ENCODE measurements at regions not wholly inside any gene's neighbourhood (a gene's known extent, or its start where the extent isn't known, plus 50 kb on each side); places are given as distances from the start of the nearest gene placed in this dataset.
"Not testable (repeated sequence)": the region's sequence is repeated elsewhere in the genome, so short reads cannot be mapped to it uniquely, and the experiment has no call there.

- ChIA-PET POLR2A (no interaction called here), CTCF (interaction anchor here (0.9 kb wide), 1 partner anchor 10 kb away, joined by 3 read pairs; no protein-coding TSS in a partner anchor)
- peaks cover 7% of the 10 kb centered on the region for H3K9me3 Mint-ChIP-seq
- peaks cover 59% of the 10 kb centered on the region for H3K27me3 Mint-ChIP-seq
- H3K4me3 Mint-ChIP-seq: no peak overlapping the region
- H3K4me1 Mint-ChIP-seq: peaks cover 5% of the 10 kb centered on the region
- no peak overlapping the region for H3K27ac Mint-ChIP-seq
- no peaks in the 10 kb centered on the region for H3K36me3 Mint-ChIP-seq (ENCODE audit: low read depth)
- DNase-seq: no peak
These were observed 205.7 kb downstream of the KCNRG start for GRCh38 chr13:50220938-50221337.

- CTCF ChIA-PET: interaction anchor here (1.1 kb wide), 1 partner anchor 12 kb away, joined by 3 read pairs; no protein-coding TSS in a partner anchor
- Mint-ChIP-seq H3K4me3 (no peak overlapping the region), H3K9me3 (peaks cover 2% of the 10 kb centered on the region), H3K4me1 (peaks cover 16% of the 10 kb centered on the region), H3K36me3 (ENCODE audit: low read depth) (no peaks in the 10 kb centered on the region), H3K27ac (no peak overlapping the region), H3K27me3 (peaks cover 53% of the 10 kb centered on the region)
- POLR2A ChIA-PET: interaction anchor here (0.6 kb wide), 1 partner anchor 395 kb away, joined by 4 read pairs; no protein-coding TSS in a partner anchor
- DNase-seq: no peak
These were observed 207.5 kb downstream of the KCNRG start for GRCh38 chr13:50222569-50223332.

GRCh38 chr13:50224534-50224933, 209.3 kb downstream of the KCNRG start:
- peaks cover 2% of the 10 kb centered on the region for H3K9me3 Mint-ChIP-seq
- peaks cover 50% of the 10 kb centered on the region for H3K27me3 Mint-ChIP-seq
- no peak for DNase-seq
- H3K36me3 Mint-ChIP-seq (ENCODE audit: low read depth): no peaks in the 10 kb centered on the region
- H3K4me3 Mint-ChIP-seq: no peak overlapping the region
- no peak overlapping the region for H3K27ac Mint-ChIP-seq
- H3K4me1 Mint-ChIP-seq: peaks cover 16% of the 10 kb centered on the region
- POLR2A ChIA-PET: interaction anchor here (0.7 kb wide), 1 partner anchor 127 kb away, joined by 3 read pairs; no protein-coding TSS in a partner anchor
- CTCF ChIA-PET: no interaction called here

- H3K36me3 Mint-ChIP-seq (ENCODE audit: low read depth): no peaks in the 10 kb centered on the region
- ChIA-PET POLR2A (interaction anchor here (0.7 kb wide), 1 partner anchor 126 kb away, joined by 3 read pairs; no protein-coding TSS in a partner anchor), CTCF (interaction anchor here (1.2 to 1.5 kb wide), 2 partner anchors 14 to 64 kb away, joined by 3 read pairs; no protein-coding TSS in a partner anchor)
- H3K4me1 Mint-ChIP-seq: peaks cover 24% of the 10 kb centered on the region
- DNase-seq: no peak
- H3K4me3 Mint-ChIP-seq: no peak overlapping the region
- peaks cover 47% of the 10 kb centered on the region for H3K27me3 Mint-ChIP-seq
- no peak overlapping the region for H3K27ac Mint-ChIP-seq
- no peaks in the 10 kb centered on the region for H3K9me3 Mint-ChIP-seq
These were observed 210.2 kb downstream of the KCNRG start for GRCh38 chr13:50225193-50226155.

GRCh38 chr13:50226515-50227155, 211.4 kb downstream of the KCNRG start:
- H3K4me1 Mint-ChIP-seq: peaks cover 32% of the 10 kb centered on the region
- DNase-seq: no peak
- no peaks in the 10 kb centered on the region for H3K9me3 Mint-ChIP-seq
- CTCF ChIA-PET: interaction anchor here (1.2 to 1.5 kb wide), 2 partner anchors 12 to 65 kb away, joined by 3 read pairs; no protein-coding TSS in a partner anchor
- no peak overlapping the region for H3K27ac Mint-ChIP-seq
- H3K27me3 Mint-ChIP-seq: peaks cover 41% of the 10 kb centered on the region
- H3K36me3 Mint-ChIP-seq (ENCODE audit: low read depth): no peaks in the 10 kb centered on the region
- H3K4me3 Mint-ChIP-seq: no peak overlapping the region
- POLR2A ChIA-PET: no interaction called here

- CTCF ChIA-PET: no interaction called here
- POLR2A ChIA-PET: no interaction called here
- Mint-ChIP-seq H3K4me1 (peaks cover 32% of the 10 kb centered on the region), H3K27me3 (peaks cover 41% of the 10 kb centered on the region), H3K4me3 (no peak overlapping the region), H3K36me3 (ENCODE audit: low read depth) (no peaks in the 10 kb centered on the region), H3K9me3 (no peaks in the 10 kb centered on the region), H3K27ac (no peak overlapping the region)
- DNase-seq: no peak
These were observed 212.1 kb downstream of the KCNRG start for GRCh38 chr13:50227361-50227760.

GRCh38 chr13:50228527-50228926, 213.3 kb downstream of the KCNRG start:
- Mint-ChIP-seq H3K36me3 (ENCODE audit: low read depth) (peaks cover 6% of the 10 kb centered on the region), H3K4me1 (peaks cover 30% of the 10 kb centered on the region), H3K4me3 (no peak overlapping the region), H3K27ac (no peak overlapping the region), H3K27me3 (peaks cover 43% of the 10 kb centered on the region), H3K9me3 (peaks cover 7% of the 10 kb centered on the region)
- POLR2A ChIA-PET: no interaction called here
- CTCF ChIA-PET: no interaction called here
- DNase-seq: no peak

GRCh38 chr13:50229960-50230661, 214.9 kb downstream of the KCNRG start:
- Mint-ChIP-seq H3K27me3 (peaks cover 38% of the 10 kb centered on the region), H3K9me3 (peaks cover 8% of the 10 kb centered on the region), H3K4me1 (peaks cover 30% of the 10 kb centered on the region), H3K36me3 (ENCODE audit: low read depth) (peaks cover 6% of the 10 kb centered on the region), H3K4me3 (no peak overlapping the region), H3K27ac (no peak overlapping the region)
- no peak for DNase-seq
- ChIA-PET CTCF (interaction anchor here (0.7 kb wide), 1 partner anchor 9 kb away, joined by 3 read pairs; no protein-coding TSS in a partner anchor), POLR2A (no interaction called here)

- H3K9me3 Mint-ChIP-seq: peaks cover 9% of the 10 kb centered on the region
- H3K27ac Mint-ChIP-seq: no peak overlapping the region
- DNase-seq: no peak
- POLR2A ChIA-PET: no interaction called here
- H3K27me3 Mint-ChIP-seq: peaks cover 39% of the 10 kb centered on the region
- peaks cover 6% of the 10 kb centered on the region for H3K36me3 Mint-ChIP-seq (ENCODE audit: low read depth)
- H3K4me1 Mint-ChIP-seq: peaks cover 33% of the 10 kb centered on the region
- CTCF ChIA-PET: interaction anchor here (0.7 to 1.0 kb wide), 2 partner anchors 10 to 260 kb away, joined by 3 read pairs; no protein-coding TSS in a partner anchor
- H3K4me3 Mint-ChIP-seq: no peak overlapping the region
These were observed 215.4 kb downstream of the KCNRG start for GRCh38 chr13:50230662-50230978.

GRCh38 chr13:50233574-50233973, 218.3 kb downstream of the KCNRG start:
- H3K9me3 Mint-ChIP-seq; DNase-seq; POLR2A ChIA-PET; H3K4me3 Mint-ChIP-seq; CTCF ChIA-PET; H3K27ac Mint-ChIP-seq; H3K36me3 Mint-ChIP-seq (ENCODE audit: low read depth): not testable (repeated sequence)
- peaks cover 36% of the 10 kb centered on the region for H3K4me1 Mint-ChIP-seq
- H3K27me3 Mint-ChIP-seq: peaks cover 49% of the 10 kb centered on the region

GRCh38 chr13:50235604-50236342, 220.5 kb downstream of the KCNRG start:
- peaks cover 9% of the 10 kb centered on the region for H3K36me3 Mint-ChIP-seq (ENCODE audit: low read depth)
- H3K27ac Mint-ChIP-seq: no peak overlapping the region
- no peak for DNase-seq
- POLR2A ChIA-PET: no interaction called here
- H3K4me3 Mint-ChIP-seq: no peak overlapping the region
- peaks cover 25% of the 10 kb centered on the region for H3K4me1 Mint-ChIP-seq
- peaks cover 9% of the 10 kb centered on the region for H3K9me3 Mint-ChIP-seq
- CTCF ChIA-PET: interaction anchor here (1.1 to 1.4 kb wide), 3 partner anchors 9 to 676 kb away, joined by 3 to 4 read pairs (median 3); no protein-coding TSS in a partner anchor
- peaks cover 58% of the 10 kb centered on the region for H3K27me3 Mint-ChIP-seq
